ENCODE measurements at regions not wholly inside any gene's neighbourhood (a gene's known extent, or its start where the extent isn't known, plus 50 kb on each side); places are given as distances from the start of the nearest gene placed in this dataset.
A peak's percentile ranks its signal among the peaks of the same experiment; 100 is the strongest.

DNA sequence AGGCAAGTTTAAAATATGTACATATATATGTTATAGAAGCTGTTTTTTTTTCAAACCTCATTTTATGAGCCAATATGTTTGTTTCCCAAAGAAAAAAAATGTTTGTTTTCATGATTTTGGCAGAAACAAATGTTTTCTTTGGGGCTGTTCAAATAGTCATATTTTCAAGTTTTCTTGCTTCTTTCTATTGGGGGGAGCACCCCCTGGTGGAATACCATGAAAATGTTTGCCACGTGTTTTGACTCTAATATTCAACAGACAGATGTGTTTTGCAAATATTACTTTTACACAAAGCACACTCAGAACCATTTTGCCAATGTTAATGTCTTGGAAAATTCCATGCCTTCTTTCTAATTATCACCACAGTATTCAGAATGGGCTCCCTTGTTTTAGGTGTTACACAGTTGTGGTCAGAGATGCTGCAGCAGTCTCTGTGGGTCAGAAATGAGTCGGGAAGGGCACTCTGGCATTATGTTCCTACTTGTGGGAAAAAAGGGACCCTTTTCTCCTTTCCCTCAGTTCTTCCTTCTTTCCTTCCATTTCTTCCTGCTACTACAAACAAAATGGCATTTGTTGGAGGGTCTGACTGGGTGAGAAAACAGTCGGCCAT lies 817.0 kb downstream of the TUSC7 start:
- DNase-seq (ENCODE audit: low read depth in 1 of 2, low spot score in 2 of 2), result peak in 1 of 2 experiments; percentile 21
- Histone ChIP-seq H3K4me3 (no peak overlapping the region), H3K9me3 (replicated peaks) (no peaks in the 10 kb centered on the region)

DNA sequence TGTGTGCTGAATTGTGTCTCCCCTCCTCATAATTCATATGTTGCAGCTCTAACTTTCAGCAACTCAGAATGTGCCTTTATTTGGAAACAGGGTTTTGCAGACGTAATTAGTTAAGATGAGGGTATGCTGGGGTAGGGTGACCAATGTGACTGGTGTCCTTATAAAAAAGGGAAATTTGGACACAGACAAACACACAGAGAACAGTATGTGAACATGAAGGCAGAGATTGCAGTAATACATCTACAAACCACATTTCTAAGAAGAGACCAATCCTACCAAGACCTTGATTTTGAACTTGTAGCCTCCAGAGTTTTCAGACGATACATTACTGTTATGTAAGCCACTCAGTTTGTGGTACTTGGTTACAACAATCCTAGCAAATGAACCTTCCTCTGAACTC lies 817.8 kb downstream of the TUSC7 start:
- H3K27me3 ChIP-seq (replicated peaks), result no peaks in the 10 kb centered on the region
- H3K27ac ChIP-seq, result no peak overlapping the region
- no peaks in the 10 kb centered on the region for H3K9me3 ChIP-seq (replicated peaks)
- no peak overlapping the region for H3K4me3 ChIP-seq
- no peaks in the 10 kb centered on the region for H3K4me1 ChIP-seq (replicated peaks)
- no peak for DNase-seq (ENCODE audit: low read depth in 1 of 2, low spot score in 2 of 2)
- no peaks in the 10 kb centered on the region for H3K36me3 ChIP-seq

More for the DNA sequence above, 817.0 kb downstream of the TUSC7 start:
- no peaks in the 10 kb centered on the region for H3K4me1 ChIP-seq (replicated peaks)
- no peaks in the 10 kb centered on the region for H3K27me3 ChIP-seq (replicated peaks)
- no peaks in the 10 kb centered on the region for H3K36me3 ChIP-seq
- no peak overlapping the region for H3K27ac ChIP-seq

DNA sequence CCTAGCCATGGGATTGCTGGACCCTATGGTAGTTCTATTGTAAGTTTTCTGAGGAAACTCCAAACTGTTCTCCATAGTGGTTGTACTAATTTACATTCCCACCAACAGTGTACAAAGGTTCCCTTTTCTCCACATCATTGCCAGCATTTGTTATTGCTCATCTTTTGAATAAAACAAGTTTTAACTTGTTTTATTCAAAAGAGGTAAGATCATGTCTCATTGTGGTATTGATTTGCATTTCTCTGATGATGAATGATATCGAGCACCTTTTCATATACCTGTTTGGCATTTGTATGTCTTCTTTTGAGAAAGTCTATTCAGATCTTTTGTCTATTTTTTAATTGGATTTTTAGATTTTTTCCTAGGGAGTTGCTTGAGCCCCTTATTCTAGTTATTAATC lies 819.1 kb downstream of the TUSC7 start:
- no peaks in the 10 kb centered on the region for H3K36me3 ChIP-seq
- no peak overlapping the region for H3K27ac ChIP-seq
- DNase-seq (ENCODE audit: low read depth in 1 of 2, low spot score in 2 of 2), result no peak
- no peaks in the 10 kb centered on the region for H3K9me3 ChIP-seq (replicated peaks)
- H3K27me3 ChIP-seq (replicated peaks), result peaks cover 5% of the 10 kb centered on the region; the same call in 1 of the 2 replicates
- no peaks in the 10 kb centered on the region for H3K4me1 ChIP-seq (replicated peaks)
- no peak overlapping the region for H3K4me3 ChIP-seq

DNA sequence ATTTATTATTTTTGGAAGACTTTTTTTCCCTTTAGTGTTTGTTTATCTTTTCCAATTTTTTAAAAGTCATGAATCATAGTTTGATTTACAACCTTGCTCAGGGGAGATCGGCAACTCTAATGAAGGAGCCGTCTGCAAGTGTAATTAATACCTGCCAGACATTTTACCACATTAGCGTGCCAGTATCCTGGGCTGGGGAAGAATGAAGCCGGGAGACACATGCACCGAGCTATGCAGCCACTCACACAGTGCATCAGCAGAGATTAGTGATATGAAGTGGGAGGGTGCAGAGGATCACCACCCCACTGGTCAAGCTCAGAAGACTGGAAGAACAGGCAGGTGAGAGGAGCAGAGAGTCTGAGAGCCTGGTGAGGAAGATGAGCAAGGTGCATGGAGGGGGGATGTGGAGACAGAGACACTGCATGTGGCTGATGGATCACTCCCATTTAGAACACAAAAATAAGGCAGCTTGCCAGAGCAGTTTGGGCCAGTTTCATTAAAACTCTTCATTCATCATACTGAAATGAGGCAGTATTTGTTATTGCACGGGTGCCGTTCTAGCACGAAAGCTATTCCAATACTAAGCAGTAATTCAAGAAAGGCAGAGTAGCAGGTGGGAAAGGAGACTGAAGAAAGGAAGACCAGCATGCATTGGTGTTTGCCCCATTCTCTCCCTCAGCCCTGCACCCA lies 821.6 kb downstream of the TUSC7 start:
- no peak overlapping the region for H3K27ac ChIP-seq
- H3K4me3 ChIP-seq, result no peak overlapping the region
- H3K9me3 ChIP-seq (replicated peaks), result no peaks in the 10 kb centered on the region
- no peaks in the 10 kb centered on the region for H3K4me1 ChIP-seq (replicated peaks)
- H3K27me3 ChIP-seq (replicated peaks), result peaks cover 5% of the 10 kb centered on the region; the same call in 1 of the 2 replicates
- DNase-seq (ENCODE audit: low read depth in 1 of 2, low spot score in 2 of 2), result no peak
- no peaks in the 10 kb centered on the region for H3K36me3 ChIP-seq

DNA sequence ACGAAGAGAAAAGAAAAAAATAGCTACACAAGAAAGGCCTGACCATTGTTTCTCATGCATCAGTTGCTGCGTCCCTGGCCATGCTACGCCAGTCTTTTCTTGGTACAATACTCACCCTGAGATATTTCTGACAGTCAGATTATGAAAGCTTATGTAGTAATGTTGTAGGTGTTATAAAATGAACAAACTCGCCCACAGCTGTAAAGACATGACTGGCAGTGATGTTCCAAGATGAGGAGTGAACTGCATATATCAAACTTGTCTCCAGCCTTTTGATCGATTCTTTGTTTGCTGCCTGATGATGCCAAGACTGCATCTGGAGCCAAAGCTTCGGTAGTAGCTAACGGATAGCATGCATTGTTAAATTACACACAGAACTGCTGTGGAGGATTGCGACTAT lies 822.7 kb downstream of the TUSC7 start:
- Histone ChIP-seq H3K36me3 (no peaks in the 10 kb centered on the region), H3K4me3 (no peak overlapping the region), H3K4me1 (replicated peaks) (no peaks in the 10 kb centered on the region), H3K27me3 (replicated peaks) (peaks cover 5% of the 10 kb centered on the region; the same call in 1 of the 2 replicates), H3K27ac (no peak overlapping the region), H3K9me3 (replicated peaks) (no peaks in the 10 kb centered on the region)
- no peak for DNase-seq (ENCODE audit: low read depth in 1 of 2, low spot score in 2 of 2)

DNA sequence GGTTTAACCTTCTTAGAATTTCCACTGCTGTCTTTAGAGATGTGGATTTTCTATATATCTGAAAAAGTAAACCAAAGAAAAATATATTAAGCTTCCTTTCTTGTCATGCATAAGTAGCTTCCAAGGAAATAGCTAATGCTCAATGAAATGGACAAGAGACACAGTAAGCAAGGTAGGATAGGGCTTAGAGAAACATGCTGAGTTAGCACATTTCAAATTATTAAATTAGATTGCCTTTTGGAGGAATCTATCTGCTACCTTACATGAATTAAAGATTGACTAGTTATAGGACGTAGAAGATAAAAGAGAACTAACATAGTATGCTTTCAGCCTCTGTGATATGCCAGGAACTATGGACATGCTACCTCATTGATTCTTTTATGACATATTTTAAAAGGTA lies 824.6 kb downstream of the TUSC7 start:
- H3K9me3 ChIP-seq (replicated peaks), result no peaks in the 10 kb centered on the region
- no peak overlapping the region for H3K27ac ChIP-seq
- H3K4me3 ChIP-seq, result no peak overlapping the region
- no peaks in the 10 kb centered on the region for H3K36me3 ChIP-seq
- DNase-seq (ENCODE audit: low read depth in 1 of 2, low spot score in 2 of 2), result no peak
- no peaks in the 10 kb centered on the region for H3K4me1 ChIP-seq (replicated peaks)
- peaks cover 5% of the 10 kb centered on the region; the same call in 1 of the 2 replicates for H3K27me3 ChIP-seq (replicated peaks)

DNA sequence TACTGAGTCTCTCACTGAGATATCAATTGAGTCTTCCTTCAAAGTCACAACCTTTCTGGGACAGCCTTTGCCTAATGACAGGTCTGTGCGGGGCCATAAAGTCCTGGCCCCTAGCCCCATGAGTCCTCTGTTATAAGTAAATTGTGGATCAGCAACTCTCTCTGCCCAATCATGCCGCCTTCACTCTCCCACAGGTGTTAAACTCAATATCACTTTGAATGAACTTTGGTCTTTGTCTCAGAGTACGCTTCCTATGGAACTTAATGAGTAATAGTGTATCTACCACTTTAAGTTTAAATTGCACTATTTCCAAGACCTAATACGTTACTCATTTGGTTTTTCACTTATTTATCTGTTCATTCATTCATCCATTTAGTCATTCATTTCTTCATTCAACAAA lies 826.4 kb downstream of the TUSC7 start:
- H3K36me3 ChIP-seq, result no peaks in the 10 kb centered on the region
- H3K27me3 ChIP-seq (replicated peaks), result peaks cover 5% of the 10 kb centered on the region; the same call in 1 of the 2 replicates
- H3K27ac ChIP-seq, result no peak overlapping the region
- H3K4me3 ChIP-seq, result no peak overlapping the region
- no peaks in the 10 kb centered on the region for H3K9me3 ChIP-seq (replicated peaks)
- no peak for DNase-seq (ENCODE audit: low read depth in 1 of 2, low spot score in 2 of 2)
- H3K4me1 ChIP-seq (replicated peaks), result no peaks in the 10 kb centered on the region

DNA sequence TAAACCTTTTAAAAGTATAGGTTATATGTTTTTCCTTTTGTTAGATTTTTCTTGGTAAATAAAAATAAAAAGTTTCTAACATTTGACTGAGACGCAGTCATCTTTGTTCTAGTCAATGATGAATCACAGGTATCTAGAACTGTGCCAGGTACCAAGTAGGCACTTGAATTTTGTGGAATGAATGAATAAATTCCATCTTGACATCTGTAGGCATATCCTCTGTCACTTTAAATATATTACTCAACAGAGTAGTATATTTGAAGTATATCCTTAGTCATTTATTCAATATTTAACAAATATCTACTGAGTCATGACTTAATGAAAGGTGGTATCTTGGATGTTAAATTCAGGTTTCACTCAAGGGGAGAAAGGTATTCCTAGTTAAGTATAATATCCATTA lies 828.4 kb downstream of the TUSC7 start:
- Histone ChIP-seq H3K27me3 (replicated peaks) (peaks cover 5% of the 10 kb centered on the region; the same call in 1 of the 2 replicates), H3K4me1 (replicated peaks) (no peaks in the 10 kb centered on the region), H3K4me3 (no peak overlapping the region), H3K36me3 (no peaks in the 10 kb centered on the region), H3K27ac (no peak overlapping the region), H3K9me3 (replicated peaks) (no peaks in the 10 kb centered on the region)
- DNase-seq (ENCODE audit: low read depth in 1 of 2, low spot score in 2 of 2), result no peak

DNA sequence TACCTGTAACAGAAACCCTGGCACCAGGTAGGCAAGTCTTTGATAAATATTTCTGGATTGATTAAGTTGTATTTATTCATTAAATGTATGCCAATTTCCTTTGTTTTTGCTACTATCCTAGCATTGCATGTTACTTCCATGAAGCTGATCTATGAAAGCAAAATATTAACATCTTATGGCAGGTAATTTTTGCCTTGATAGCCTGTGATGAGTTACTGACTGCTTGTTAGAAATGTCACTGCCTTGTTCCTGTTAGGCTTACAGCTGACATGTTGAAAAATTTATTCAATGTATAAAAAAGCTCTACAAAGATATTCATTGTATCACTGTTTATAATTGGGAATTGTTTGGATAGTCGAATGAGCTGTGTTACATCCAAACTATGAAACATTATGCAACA lies 830.1 kb downstream of the TUSC7 start:
- Histone ChIP-seq H3K9me3 (replicated peaks) (no peaks in the 10 kb centered on the region), H3K27ac (no peak overlapping the region), H3K36me3 (no peaks in the 10 kb centered on the region), H3K27me3 (replicated peaks) (no peaks in the 10 kb centered on the region), H3K4me1 (replicated peaks) (no peaks in the 10 kb centered on the region), H3K4me3 (no peak overlapping the region)
- no peak for DNase-seq (ENCODE audit: low read depth in 1 of 2, low spot score in 2 of 2)

DNA sequence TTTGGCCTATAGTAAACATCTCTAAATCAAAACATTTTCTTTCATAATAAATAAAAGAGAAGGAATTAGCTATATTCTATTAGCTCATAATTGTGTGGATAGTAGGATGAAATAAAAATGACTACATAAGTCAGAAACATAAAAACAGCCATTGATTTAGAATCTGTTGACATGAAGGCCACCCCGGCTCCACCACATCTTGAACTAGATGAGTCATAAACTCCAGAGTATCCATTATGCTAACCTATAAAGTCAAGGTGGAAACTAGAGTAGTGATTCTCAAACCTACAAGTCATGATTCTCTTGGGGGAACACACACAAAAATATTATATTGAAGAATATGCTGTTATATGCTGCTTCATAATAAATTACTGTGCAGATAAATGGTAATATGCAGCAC lies 831.0 kb downstream of the TUSC7 start:
- no peak overlapping the region for H3K4me3 ChIP-seq
- DNase-seq (ENCODE audit: low read depth in 1 of 2, low spot score in 2 of 2), result no peak

DNA sequence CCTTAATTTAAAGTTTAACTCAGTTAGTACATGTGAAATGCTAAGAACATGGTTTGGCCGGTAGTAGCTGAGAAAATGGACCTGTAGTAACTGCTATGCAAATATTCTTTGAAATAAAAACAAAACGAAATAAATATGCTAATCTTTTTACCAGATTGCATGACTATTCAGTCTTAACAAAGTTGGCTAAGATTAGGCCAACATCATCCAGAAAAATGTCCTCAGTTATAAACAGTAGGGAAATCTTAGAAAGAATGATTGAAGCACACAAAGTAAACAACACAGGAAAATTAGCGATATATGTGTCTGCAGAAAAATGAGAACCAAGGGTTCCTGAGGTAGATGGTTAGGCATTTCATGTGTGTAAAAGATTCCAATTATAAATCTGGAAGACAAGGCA lies 832.1 kb downstream of the TUSC7 start:
- Histone ChIP-seq H3K4me1 (replicated peaks) (no peaks in the 10 kb centered on the region), H3K27me3 (replicated peaks) (no peaks in the 10 kb centered on the region), H3K4me3 (no peak overlapping the region), H3K36me3 (no peaks in the 10 kb centered on the region), H3K9me3 (replicated peaks) (no peaks in the 10 kb centered on the region), H3K27ac (no peak overlapping the region)
- no peak for DNase-seq (ENCODE audit: low read depth in 1 of 2, low spot score in 2 of 2)

More for the DNA sequence above, 831.0 kb downstream of the TUSC7 start:
- Histone ChIP-seq H3K9me3 (replicated peaks) (no peaks in the 10 kb centered on the region), H3K36me3 (no peaks in the 10 kb centered on the region), H3K27me3 (replicated peaks) (no peaks in the 10 kb centered on the region), H3K27ac (no peak overlapping the region), H3K4me1 (replicated peaks) (no peaks in the 10 kb centered on the region)

DNA sequence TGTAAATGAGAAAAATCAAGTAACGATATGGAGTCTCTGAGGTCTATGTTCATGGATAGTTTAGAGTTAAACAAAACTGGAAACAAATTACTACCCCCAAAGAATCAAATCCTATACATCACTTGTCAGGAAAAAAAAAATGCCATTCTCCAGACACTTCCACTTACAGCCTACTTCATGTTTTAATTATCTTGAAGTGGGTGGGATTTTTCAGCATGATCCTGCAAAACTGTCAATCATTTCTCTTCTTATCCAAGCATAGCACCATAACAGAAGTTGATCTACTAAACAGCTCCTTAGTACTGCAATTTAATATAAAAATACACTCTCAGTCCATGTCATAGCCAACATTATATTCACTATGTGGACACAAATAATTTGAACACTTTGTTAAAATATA lies 833.9 kb downstream of the TUSC7 start:
- no peak overlapping the region for H3K4me3 ChIP-seq
- H3K27ac ChIP-seq, result no peak overlapping the region
- no peaks in the 10 kb centered on the region for H3K36me3 ChIP-seq
- H3K4me1 ChIP-seq (replicated peaks), result no peaks in the 10 kb centered on the region
- no peak for DNase-seq (ENCODE audit: low read depth in 1 of 2, low spot score in 2 of 2)
- H3K27me3 ChIP-seq (replicated peaks), result no peaks in the 10 kb centered on the region
- no peaks in the 10 kb centered on the region for H3K9me3 ChIP-seq (replicated peaks)

DNA sequence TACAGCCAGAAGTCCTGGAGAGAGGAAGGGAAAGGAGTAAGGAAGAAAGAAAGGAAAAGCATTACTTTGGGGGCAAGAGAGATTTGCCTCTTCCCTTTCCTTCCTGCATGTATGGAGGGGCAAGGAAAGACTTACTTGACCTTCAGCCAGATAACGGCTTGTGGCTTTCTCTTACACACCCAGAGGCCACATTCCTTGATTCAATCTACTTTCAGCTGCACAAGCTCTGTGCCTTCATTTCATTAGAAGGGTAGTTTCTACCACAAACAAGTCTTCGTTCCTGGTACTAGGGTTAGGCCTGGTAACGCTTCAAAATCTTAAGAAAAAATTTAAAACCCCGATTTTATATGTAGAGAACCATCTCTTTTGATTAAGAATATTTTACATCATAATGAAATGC lies 835.9 kb downstream of the TUSC7 start:
- Histone ChIP-seq H3K27me3 (replicated peaks) (no peaks in the 10 kb centered on the region), H3K9me3 (replicated peaks) (no peaks in the 10 kb centered on the region), H3K27ac (no peak overlapping the region), H3K4me1 (replicated peaks) (no peaks in the 10 kb centered on the region), H3K4me3 (no peak overlapping the region), H3K36me3 (no peaks in the 10 kb centered on the region)
- DNase-seq (ENCODE audit: low read depth in 1 of 2, low spot score in 2 of 2), result no peak

DNA sequence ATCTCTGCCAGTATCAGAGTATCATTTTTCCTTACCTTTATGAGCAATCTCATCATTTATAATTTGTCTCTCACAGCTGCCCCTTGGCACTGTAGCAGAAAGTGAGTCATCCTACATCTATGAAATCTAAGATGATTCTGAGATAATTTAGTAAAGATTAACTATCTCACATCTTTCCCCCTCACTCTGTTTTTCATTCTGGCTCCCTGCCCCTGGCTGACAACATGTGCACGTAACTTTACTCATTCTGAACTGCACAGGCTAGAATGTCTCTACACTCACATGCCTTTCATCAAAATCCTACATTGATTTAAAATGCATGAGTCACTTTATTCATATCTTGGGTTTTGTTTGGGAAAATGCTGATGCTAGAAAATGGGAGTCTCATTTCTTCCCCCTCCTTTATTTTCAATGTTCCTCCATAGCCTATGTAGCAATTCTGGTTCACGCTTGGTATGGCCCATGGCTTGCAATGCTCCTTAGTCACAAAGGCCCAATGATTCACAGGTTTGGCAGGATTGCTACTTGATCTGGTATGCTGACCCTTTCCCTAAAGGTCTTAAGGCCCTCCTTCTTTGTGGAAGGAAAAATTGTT lies 838.5 kb downstream of the TUSC7 start:
- H3K27me3 ChIP-seq (replicated peaks), result no peaks in the 10 kb centered on the region
- no peak overlapping the region for H3K4me3 ChIP-seq
- no peaks in the 10 kb centered on the region for H3K36me3 ChIP-seq
- no peak for DNase-seq (ENCODE audit: low read depth in 1 of 2, low spot score in 2 of 2)
- no peak overlapping the region for H3K27ac ChIP-seq
- H3K9me3 ChIP-seq (replicated peaks), result no peaks in the 10 kb centered on the region
- no peaks in the 10 kb centered on the region for H3K4me1 ChIP-seq (replicated peaks)
